ENCODE measurements at regions not wholly inside any gene's neighbourhood (a gene's known extent, or its start where the extent isn't known, plus 50 kb on each side); places are given as distances from the start of the nearest gene placed in this dataset.

- intact Hi-C loops (cut with DNase I) = no loop called here
- DNase-seq (no peak), ATAC-seq (no peak)
These were observed 55.3 kb upstream of the CSF3R start for GRCh38 chr1:36537991-36538390.

DNA sequence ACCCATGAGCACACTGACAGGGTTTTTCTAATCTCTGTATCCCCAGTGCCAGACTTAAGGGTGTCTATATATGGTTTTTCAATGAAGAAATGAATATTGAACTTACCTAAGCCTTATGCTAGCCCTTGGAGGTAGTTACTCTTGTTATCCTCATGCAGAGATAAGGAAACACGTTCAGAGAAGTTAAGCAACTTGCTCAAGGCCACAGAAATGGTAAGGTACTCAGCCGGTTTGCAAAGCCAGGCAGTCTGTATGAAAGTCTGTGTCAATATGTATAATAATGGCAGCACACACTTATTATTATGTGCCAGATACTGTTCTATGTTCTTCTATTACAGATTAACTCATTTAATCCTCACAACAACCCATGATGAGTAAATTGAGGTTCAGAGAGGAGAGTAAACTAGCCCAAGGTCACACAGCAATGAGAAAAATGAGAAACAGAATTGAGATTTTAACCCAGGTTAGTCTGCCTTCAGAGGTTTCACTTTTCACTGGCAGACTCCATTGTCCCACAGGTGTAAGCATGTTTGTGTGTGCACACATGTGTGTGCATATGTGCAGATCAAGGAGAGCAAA is 54.6 kb upstream of the CSF3R start:
- intact Hi-C loops (cut with DNase I) = no loop called here
- DNase-seq = no peak
- ATAC-seq = no peak

DNA sequence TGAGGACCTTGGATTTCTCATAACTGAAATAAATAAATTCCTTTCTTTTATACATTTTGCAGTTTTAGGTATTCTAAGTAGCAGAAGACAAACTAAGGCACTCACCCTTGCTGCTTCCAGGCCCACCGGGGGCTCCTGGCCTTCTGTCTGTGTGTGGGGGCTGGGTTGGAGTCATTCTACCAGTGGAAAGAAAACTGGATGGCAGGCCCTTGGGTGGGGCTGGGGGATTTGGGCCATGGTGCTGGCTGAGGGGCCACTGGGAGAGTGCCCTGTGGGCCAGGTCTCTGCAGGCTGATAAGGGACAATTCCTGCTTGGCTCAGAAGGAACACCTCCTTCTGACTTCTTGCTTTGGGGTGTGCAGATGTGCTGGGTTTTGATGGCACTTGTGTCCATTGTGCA is 54.0 kb upstream of the CSF3R start:
- intact Hi-C loops (cut with DNase I) = no loop called here
- no peak for DNase-seq
- no peak for ATAC-seq

- intact Hi-C loops (cut with DNase I) = no loop called here
- no peak for ATAC-seq
These were observed 52.1 kb upstream of the CSF3R start for GRCh38 chr1:36534711-36535412.

GRCh38 chr1:36533897-36534296 is 51.2 kb upstream of the CSF3R start:
- no peak for ATAC-seq
- DNase-seq = no peak

More at GRCh38 chr1:36534711-36535412, 52.1 kb upstream of the CSF3R start:
- no peak for DNase-seq

GRCh38 chr1:36532810-36533401 is 50.2 kb upstream of the CSF3R start:
- ATAC-seq (no peak), DNase-seq (no peak)
- intact Hi-C loops (cut with DNase I) = no loop called here

More at GRCh38 chr1:36533897-36534296, 51.2 kb upstream of the CSF3R start:
- intact Hi-C loops (cut with DNase I) = no loop called here

All from left cardiac atrium (tissue), 4 donors.